ENCODE measurements at regions not wholly inside any gene's neighbourhood (a gene's known extent, or its start where the extent isn't known, plus 50 kb on each side); places are given as distances from the start of the nearest gene placed in this dataset.

- FAIRE-seq (no peak), DNase-seq (ENCODE audit: insufficient read length, low spot score) (no peak)
- TF ChIP-seq CTCF (IDR thresholded peaks at IDR 0.05; ENCODE audit: insufficient read depth, missing control alignments), result no peak
Measured at GRCh38 chr12:34311337-34311736, 289.0 kb downstream of the ALG10 start.

- no peak for TF ChIP-seq CTCF (IDR thresholded peaks at IDR 0.05; ENCODE audit: insufficient read depth, missing control alignments)
- no peak for FAIRE-seq
Measured at GRCh38 chr12:34327671-34328070, 305.4 kb downstream of the ALG10 start.

GRCh38 chr12:34333337-34333736, 311.0 kb downstream of the ALG10 start:
- no peak for TF ChIP-seq CTCF (IDR thresholded peaks at IDR 0.05; ENCODE audit: insufficient read depth, missing control alignments)
- DNase-seq (ENCODE audit: insufficient read length, low spot score) (no peak), FAIRE-seq (no peak)

More at GRCh38 chr12:34327671-34328070, 305.4 kb downstream of the ALG10 start:
- DNase-seq (ENCODE audit: insufficient read length, low spot score), result no peak

- no peak for FAIRE-seq
Measured at GRCh38 chr12:34334538-34334937, 312.2 kb downstream of the ALG10 start.

GRCh38 chr12:34334953-34335743, 312.9 kb downstream of the ALG10 start:
- DNase-seq (ENCODE audit: insufficient read length, low spot score) (no peak), FAIRE-seq (no peak)
- no peak for TF ChIP-seq CTCF (IDR thresholded peaks at IDR 0.05; ENCODE audit: insufficient read depth, missing control alignments)

More at GRCh38 chr12:34334538-34334937, 312.2 kb downstream of the ALG10 start:
- DNase-seq (ENCODE audit: insufficient read length, low spot score), result no peak
- no peak for TF ChIP-seq CTCF (IDR thresholded peaks at IDR 0.05; ENCODE audit: insufficient read depth, missing control alignments)

GRCh38 chr12:34335819-34336262, 313.5 kb downstream of the ALG10 start:
- DNase-seq (ENCODE audit: insufficient read length, low spot score) (no peak), FAIRE-seq (no peak)
- no peak for TF ChIP-seq CTCF (IDR thresholded peaks at IDR 0.05; ENCODE audit: insufficient read depth, missing control alignments)
